Prostate gland (tissue), 2 donors: ENCODE measurements at regions not wholly inside any gene's neighbourhood (a gene's known extent, or its start where the extent isn't known, plus 50 kb on each side); places are given as distances from the start of the nearest gene placed in this dataset.

Source experiments
- CTCF ChIP-seq, 4 experiments: fragments of 200-600 bp in 2 of 4; fragments of 450-650 bp in 2 of 4; sonication (generic) in 2 of 4; IDR thresholded peaks; 1 replicate in 3 of 4; 2 replicates in 1 of 4; pipeline ENCODE4 v1.5.1; 2016 to 2019; ENCODE audit warnings: antibody characterized with exemption in 4 of 4, mild to moderate bottlenecking in 2 of 4, moderate library complexity in 2 of 4
- POLR2A ChIP-seq: fragments of 450-650 bp; IDR thresholded peaks from one replicate; pipeline ENCODE4 v1.6.1; 2016; ENCODE audit warnings: antibody characterized with exemption, mild to moderate bottlenecking
- POLR2AphosphoS5 ChIP-seq: sonication (generic); formaldehyde crosslinking; IDR thresholded peaks from one replicate; pipeline ENCODE4 v1.6.1; 2017; ENCODE audit warnings: antibody characterized with exemption

- TF ChIP-seq CTCF (IDR thresholded peaks at IDR 0.05), result no peak
- TF ChIP-seq POLR2A, result no peak
- TF ChIP-seq POLR2AphosphoS5, result no peak
These were observed 292.4 kb upstream of the TBX3 start for GRCh38 chr12:114976372-114976771.
